ENCODE measurements at regions not wholly inside any gene's neighbourhood (a gene's known extent, or its start where the extent isn't known, plus 50 kb on each side); places are given as distances from the start of the nearest gene placed in this dataset.

- peak; percentile 31 for DNase-seq (ENCODE audit: low read depth)
- H3K27me3 ChIP-seq (ENCODE audit: control insufficient read depth, insufficient read depth, low read length): no peaks in the 10 kb centered on the region
- ChIA-PET CTCF (interaction anchor here (0.9 to 1.1 kb wide), 2 partner anchors 58 to 314 kb away, joined by 3 read pairs; no protein-coding TSS in a partner anchor), POLR2A (no interaction called here)
- TF ChIP-seq CTCF (IDR thresholded peaks at IDR 0.05; ENCODE audit: insufficient read depth, low read depth, low read length): no peak
- no peak overlapping the region for H3K4me3 ChIP-seq (ENCODE audit: low read depth, low read length)
- no peaks in the 10 kb centered on the region for H3K36me3 ChIP-seq (ENCODE audit: control insufficient read depth, insufficient read depth, low read length)
Measured at GRCh38 chr17:83144421-83145357, 65.3 kb downstream of the METRNL start.

- CTCF ChIA-PET: no interaction called here
- no peak for DNase-seq (ENCODE audit: low read depth)
- POLR2A ChIA-PET: no interaction called here
- H3K36me3 ChIP-seq (ENCODE audit: control insufficient read depth, insufficient read depth, low read length): no peaks in the 10 kb centered on the region
- no peak overlapping the region for H3K4me3 ChIP-seq (ENCODE audit: low read depth, low read length)
- no peak for TF ChIP-seq CTCF (IDR thresholded peaks at IDR 0.05; ENCODE audit: insufficient read depth, low read depth, low read length)
- no peaks in the 10 kb centered on the region for H3K27me3 ChIP-seq (ENCODE audit: control insufficient read depth, insufficient read depth, low read length)
Measured at GRCh38 chr17:83145358-83145738, 65.9 kb downstream of the METRNL start.

GRCh38 chr17:83145831-83146230 is 66.4 kb downstream of the METRNL start:
- POLR2A ChIA-PET: no interaction called here
- CTCF ChIA-PET: no interaction called here
- no peak overlapping the region for H3K4me3 ChIP-seq (ENCODE audit: low read depth, low read length)
- no peaks in the 10 kb centered on the region for H3K27me3 ChIP-seq (ENCODE audit: control insufficient read depth, insufficient read depth, low read length)
- H3K36me3 ChIP-seq (ENCODE audit: control insufficient read depth, insufficient read depth, low read length): no peaks in the 10 kb centered on the region
- DNase-seq (ENCODE audit: low read depth): no peak
- TF ChIP-seq CTCF (IDR thresholded peaks at IDR 0.05; ENCODE audit: insufficient read depth, low read depth, low read length): no peak

GRCh38 chr17:83146347-83146746 is 66.9 kb downstream of the METRNL start:
- Histone ChIP-seq H3K27me3 (ENCODE audit: control insufficient read depth, insufficient read depth, low read length) (no peaks in the 10 kb centered on the region), H3K4me3 (ENCODE audit: low read depth, low read length) (no peak overlapping the region), H3K36me3 (ENCODE audit: control insufficient read depth, insufficient read depth, low read length) (no peaks in the 10 kb centered on the region)
- no peak for TF ChIP-seq CTCF (IDR thresholded peaks at IDR 0.05; ENCODE audit: insufficient read depth, low read depth, low read length)
- CTCF ChIA-PET: no interaction called here
- POLR2A ChIA-PET: no interaction called here
- DNase-seq (ENCODE audit: low read depth): no peak

- ChIA-PET CTCF (no interaction called here), POLR2A (no interaction called here)
Measured at GRCh38 chr17:83147280-83147679, 67.9 kb downstream of the METRNL start.

More at GRCh38 chr17:83147280-83147679, 67.9 kb downstream of the METRNL start:
- Histone ChIP-seq H3K4me3 (ENCODE audit: low read depth, low read length) (no peak overlapping the region), H3K36me3 (ENCODE audit: control insufficient read depth, insufficient read depth, low read length) (no peaks in the 10 kb centered on the region), H3K27me3 (ENCODE audit: control insufficient read depth, insufficient read depth, low read length) (no peaks in the 10 kb centered on the region)
- TF ChIP-seq CTCF (IDR thresholded peaks at IDR 0.05; ENCODE audit: insufficient read depth, low read depth, low read length): no peak
- DNase-seq (ENCODE audit: low read depth): no peak
